RWPE2 (cell line): ENCODE measurements at regions not wholly inside any gene's neighbourhood (a gene's known extent, or its start where the extent isn't known, plus 50 kb on each side); places are given as distances from the start of the nearest gene placed in this dataset.

Experiments used
- ATAC-seq: fragments of 200-7000 bp; cut with Tn5 transposase; 3 replicates; pipeline ENCODE4 v1.9.1; 2021; ENCODE audit warnings: low read depth
- DNase-seq: peaks from one replicate; pipeline ENCODE4 v3.0.0-alpha.2; 2020; ENCODE audit warnings: low spot score
- H3K27ac ChIP-seq: fragments of 450-650 bp; 2 replicates; pipeline ENCODE4 v1.5.1; 2017; ENCODE audit warnings: mild to moderate bottlenecking; ENCODE audit not compliant: poor library complexity, severe bottlenecking
- H3K27me3 ChIP-seq: fragments of 250-450 bp; sonication (Bioruptor Pico); 2 replicates; pipeline ENCODE4 v1.5.1; 2021; ENCODE audit warnings: mild to moderate bottlenecking, moderate library complexity; ENCODE audit not compliant: insufficient read depth, poor library complexity, severe bottlenecking
- H3K36me3 ChIP-seq: fragments of 250-450 bp; sonication (Bioruptor Pico); 2 replicates; pipeline ENCODE4 v1.5.1; 2020; ENCODE audit warnings: low read depth, mild to moderate bottlenecking, moderate library complexity
- H3K4me1 ChIP-seq: fragments of 250-450 bp; sonication (Bioruptor Pico); 2 replicates; pipeline ENCODE4 v1.5.1; 2021; ENCODE audit warnings: mild to moderate bottlenecking, moderate library complexity; ENCODE audit not compliant: insufficient read depth, poor library complexity, severe bottlenecking
- H3K4me3 ChIP-seq: fragments of 250-450 bp; sonication (Bioruptor Pico); 2 replicates; pipeline ENCODE4 v1.5.1; 2021; ENCODE audit warnings: mild to moderate bottlenecking, moderate library complexity; ENCODE audit not compliant: severe bottlenecking
- H3K9me3 ChIP-seq: fragments of 250-450 bp; sonication (Bioruptor Pico); 2 replicates; pipeline ENCODE4 v1.5.1; 2021; ENCODE audit warnings: mild to moderate bottlenecking, moderate library complexity; ENCODE audit not compliant: severe bottlenecking
- TF ChIP-seq, protein P1 (sequence below): fragments of 450-650 bp; IDR thresholded peaks from one replicate; pipeline ENCODE4 v1.5.1; 2017; ENCODE audit warnings: mild to moderate bottlenecking, moderate library complexity; ENCODE audit not compliant: poor library complexity, severe bottlenecking

DNA sequence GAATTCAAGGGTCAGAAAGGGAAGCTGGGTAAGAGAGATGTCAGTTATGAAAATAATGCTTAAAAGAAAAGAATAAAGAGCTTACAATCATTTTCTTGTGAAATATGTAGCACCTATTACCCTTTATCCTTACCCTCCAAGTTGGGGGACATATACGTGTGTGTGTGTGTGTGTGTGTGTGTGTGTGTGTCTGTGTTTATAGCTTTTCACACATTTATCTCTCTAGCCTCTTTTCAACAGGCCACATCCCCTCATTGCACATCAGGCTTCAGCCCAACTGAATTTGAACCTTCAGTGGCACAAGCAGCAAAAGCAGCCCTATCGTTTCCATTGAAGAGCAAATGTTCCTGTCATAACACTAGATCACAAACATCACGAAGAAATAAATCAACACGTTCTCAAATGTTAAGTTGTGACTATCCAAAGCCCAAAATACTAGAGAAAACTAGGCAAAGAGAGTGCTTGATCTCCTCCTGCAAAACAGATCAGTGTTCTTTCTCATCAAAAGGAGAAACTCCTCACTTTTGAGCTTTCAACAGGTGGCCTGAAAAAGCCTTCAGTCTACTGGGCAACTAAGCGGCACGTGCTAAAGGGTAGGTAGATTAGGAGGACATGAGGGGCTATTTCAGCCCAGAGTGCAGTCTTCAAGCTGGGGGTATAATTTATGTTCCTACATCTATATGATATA, 416.4 kb downstream of the EFNA5 start:
- H3K36me3 ChIP-seq: no peaks in the 10 kb centered on the region
- DNase-seq (no peak), ATAC-seq (no peak)
- no peak overlapping the region for H3K27ac ChIP-seq
- H3K9me3 ChIP-seq: no peaks in the 10 kb centered on the region
- TF ChIP-seq, protein P1, sequence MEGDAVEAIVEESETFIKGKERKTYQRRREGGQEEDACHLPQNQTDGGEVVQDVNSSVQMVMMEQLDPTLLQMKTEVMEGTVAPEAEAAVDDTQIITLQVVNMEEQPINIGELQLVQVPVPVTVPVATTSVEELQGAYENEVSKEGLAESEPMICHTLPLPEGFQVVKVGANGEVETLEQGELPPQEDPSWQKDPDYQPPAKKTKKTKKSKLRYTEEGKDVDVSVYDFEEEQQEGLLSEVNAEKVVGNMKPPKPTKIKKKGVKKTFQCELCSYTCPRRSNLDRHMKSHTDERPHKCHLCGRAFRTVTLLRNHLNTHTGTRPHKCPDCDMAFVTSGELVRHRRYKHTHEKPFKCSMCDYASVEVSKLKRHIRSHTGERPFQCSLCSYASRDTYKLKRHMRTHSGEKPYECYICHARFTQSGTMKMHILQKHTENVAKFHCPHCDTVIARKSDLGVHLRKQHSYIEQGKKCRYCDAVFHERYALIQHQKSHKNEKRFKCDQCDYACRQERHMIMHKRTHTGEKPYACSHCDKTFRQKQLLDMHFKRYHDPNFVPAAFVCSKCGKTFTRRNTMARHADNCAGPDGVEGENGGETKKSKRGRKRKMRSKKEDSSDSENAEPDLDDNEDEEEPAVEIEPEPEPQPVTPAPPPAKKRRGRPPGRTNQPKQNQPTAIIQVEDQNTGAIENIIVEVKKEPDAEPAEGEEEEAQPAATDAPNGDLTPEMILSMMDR: no peak
- H3K27me3 ChIP-seq: no peaks in the 10 kb centered on the region
- no peak overlapping the region for H3K4me3 ChIP-seq
- H3K4me1 ChIP-seq: no peaks in the 10 kb centered on the region

- Histone ChIP-seq H3K4me1 (no peaks in the 10 kb centered on the region), H3K27me3 (no peaks in the 10 kb centered on the region), H3K36me3 (no peaks in the 10 kb centered on the region), H3K27ac (no peak overlapping the region), H3K9me3 (no peaks in the 10 kb centered on the region), H3K4me3 (no peak overlapping the region)
- TF ChIP-seq, protein P1: no peak
- no peak for DNase-seq
- no peak for ATAC-seq
These were observed 417.5 kb downstream of the EFNA5 start for GRCh38 chr5:107253246-107253645.

GRCh38 chr5:107251151-107251550, 419.6 kb downstream of the EFNA5 start:
- Histone ChIP-seq H3K36me3 (no peaks in the 10 kb centered on the region), H3K27me3 (no peaks in the 10 kb centered on the region), H3K4me1 (no peaks in the 10 kb centered on the region), H3K4me3 (no peak overlapping the region), H3K27ac (no peak overlapping the region), H3K9me3 (no peaks in the 10 kb centered on the region)
- DNase-seq: no peak
- TF ChIP-seq, protein P1: no peak
- ATAC-seq: no peak

- Histone ChIP-seq H3K4me3 (no peak overlapping the region), H3K4me1 (no peaks in the 10 kb centered on the region), H3K27me3 (no peaks in the 10 kb centered on the region), H3K36me3 (no peaks in the 10 kb centered on the region), H3K27ac (no peak overlapping the region), H3K9me3 (no peaks in the 10 kb centered on the region)
- no peak for ATAC-seq
- no peak for DNase-seq
- TF ChIP-seq, protein P1: peak; percentile 84
These were observed 422.6 kb downstream of the EFNA5 start for GRCh38 chr5:107248066-107248695.

GRCh38 chr5:107247427-107247826, 423.3 kb downstream of the EFNA5 start:
- DNase-seq (no peak), ATAC-seq (peak; percentile 46; the same call in 2 of the 3 replicates)
- H3K36me3 ChIP-seq: no peaks in the 10 kb centered on the region

More at GRCh38 chr5:107247427-107247826, 423.3 kb downstream of the EFNA5 start:
- H3K27ac ChIP-seq: no peak overlapping the region
- H3K4me1 ChIP-seq: no peaks in the 10 kb centered on the region
- TF ChIP-seq, protein P1: no peak
- no peaks in the 10 kb centered on the region for H3K27me3 ChIP-seq
- no peak overlapping the region for H3K4me3 ChIP-seq
- no peaks in the 10 kb centered on the region for H3K9me3 ChIP-seq
